ENCODE measurements at regions not wholly inside any gene's neighbourhood (a gene's known extent, or its start where the extent isn't known, plus 50 kb on each side); places are given as distances from the start of the nearest gene placed in this dataset.

GRCh38 chr13:103302676-103303075 lies 236.5 kb upstream of the SLC10A2 start:
- TF ChIP-seq REST (IDR thresholded peaks at IDR 0.05; ENCODE audit: low read depth) (no peak), NFIC (IDR thresholded peaks at IDR 0.05) (no peak), EGR1 (IDR thresholded peaks at IDR 0.05) (no peak), CREB1 (IDR thresholded peaks at IDR 0.05; ENCODE audit: low read depth) (no peak), RAD21 (IDR thresholded peaks at IDR 0.05; ENCODE audit: low read depth) (no peak), TAF1 (IDR thresholded peaks at IDR 0.05; ENCODE audit: low read depth) (no peak), USF1 (IDR thresholded peaks at IDR 0.05) (no peak), FOXM1 (IDR thresholded peaks at IDR 0.05; ENCODE audit: borderline replicate concordance, low read depth) (no peak), EP300 (IDR thresholded peaks at IDR 0.05; ENCODE audit: borderline replicate concordance) (no peak), TCF12 (IDR thresholded peaks at IDR 0.05; ENCODE audit: low read depth) (no peak), ZBTB7A (IDR thresholded peaks at IDR 0.05; ENCODE audit: low read depth) (no peak), TEAD4 (IDR thresholded peaks at IDR 0.05) (no peak)

GRCh38 chr13:103299079-103299478 lies 232.9 kb upstream of the SLC10A2 start:
- no peak for TF ChIP-seq NFIC (IDR thresholded peaks at IDR 0.05)
- TF ChIP-seq USF1 (IDR thresholded peaks at IDR 0.05): no peak
- TF ChIP-seq MAX (IDR thresholded peaks at IDR 0.05): no peak
- TF ChIP-seq RAD21 (IDR thresholded peaks at IDR 0.05; ENCODE audit: low read depth): no peak
- TF ChIP-seq CREB1 (IDR thresholded peaks at IDR 0.05; ENCODE audit: low read depth): no peak
- TF ChIP-seq TAF1 (IDR thresholded peaks at IDR 0.05; ENCODE audit: low read depth): no peak
- no peak for TF ChIP-seq CEBPB (IDR thresholded peaks at IDR 0.05)
- no peak for TF ChIP-seq REST (IDR thresholded peaks at IDR 0.05; ENCODE audit: low read depth)
- TF ChIP-seq TCF12 (IDR thresholded peaks at IDR 0.05; ENCODE audit: low read depth): no peak
- TF ChIP-seq EP300 (IDR thresholded peaks at IDR 0.05; ENCODE audit: borderline replicate concordance): no peak
- no peak for TF ChIP-seq ZBTB7A (IDR thresholded peaks at IDR 0.05; ENCODE audit: low read depth)
- TF ChIP-seq EGR1 (IDR thresholded peaks at IDR 0.05): no peak

GRCh38 chr13:103297083-103297482 lies 230.9 kb upstream of the SLC10A2 start:
- TF ChIP-seq FOXM1 (IDR thresholded peaks at IDR 0.05; ENCODE audit: borderline replicate concordance, low read depth) (no peak), YY1 (IDR thresholded peaks at IDR 0.05; ENCODE audit: low read depth) (no peak), CREB1 (IDR thresholded peaks at IDR 0.05; ENCODE audit: low read depth) (no peak), TAF1 (IDR thresholded peaks at IDR 0.05; ENCODE audit: low read depth) (no peak), MAX (IDR thresholded peaks at IDR 0.05) (no peak), RAD21 (IDR thresholded peaks at IDR 0.05; ENCODE audit: low read depth) (no peak)

- TF ChIP-seq CREB1 (IDR thresholded peaks at IDR 0.05; ENCODE audit: low read depth) (no peak), YY1 (IDR thresholded peaks at IDR 0.05; ENCODE audit: low read depth) (no peak), FOXM1 (IDR thresholded peaks at IDR 0.05; ENCODE audit: borderline replicate concordance, low read depth) (no peak), USF1 (IDR thresholded peaks at IDR 0.05) (no peak), REST (IDR thresholded peaks at IDR 0.05; ENCODE audit: low read depth) (no peak), ZBTB7A (IDR thresholded peaks at IDR 0.05; ENCODE audit: low read depth) (no peak), NFIC (IDR thresholded peaks at IDR 0.05) (no peak), RAD21 (IDR thresholded peaks at IDR 0.05; ENCODE audit: low read depth) (no peak), TAF1 (IDR thresholded peaks at IDR 0.05; ENCODE audit: low read depth) (no peak), TCF12 (IDR thresholded peaks at IDR 0.05; ENCODE audit: low read depth) (no peak), TEAD4 (IDR thresholded peaks at IDR 0.05) (no peak), CEBPB (IDR thresholded peaks at IDR 0.05) (no peak), MAX (IDR thresholded peaks at IDR 0.05) (no peak), EP300 (IDR thresholded peaks at IDR 0.05; ENCODE audit: borderline replicate concordance) (no peak), EGR1 (IDR thresholded peaks at IDR 0.05) (no peak)
Observed at GRCh38 chr13:103291798-103292572, 225.8 kb upstream of the SLC10A2 start.
